GM10266 (cell line): ENCODE measurements at regions not wholly inside any gene's neighbourhood (a gene's known extent, or its start where the extent isn't known, plus 50 kb on each side); places are given as distances from the start of the nearest gene placed in this dataset.

Experiments
- DNase-seq: peaks from one replicate; pipeline ENCODE4 v3.0.0; 2012; ENCODE audit errors: extremely low spot score
- CTCF ChIP-seq: IDR thresholded peaks from 2 replicates; pipeline ENCODE4 v1.5.1; 2012; ENCODE audit warnings: mild to moderate bottlenecking, low read depth; ENCODE audit not compliant: control insufficient read depth, insufficient read depth; ENCODE audit errors: missing control alignments

- DNase-seq, result no peak
- TF ChIP-seq CTCF, result no peak
Observed at GRCh38 chr1:90810681-90811080, 93.6 kb upstream of the BARHL2 start.

- TF ChIP-seq CTCF, result no peak
- DNase-seq, result no peak
Observed at GRCh38 chr1:90809996-90810395, 92.9 kb upstream of the BARHL2 start.

GRCh38 chr1:90809093-90809492 lies 92.0 kb upstream of the BARHL2 start:
- no peak for TF ChIP-seq CTCF
- DNase-seq, result no peak

- TF ChIP-seq CTCF, result no peak
- DNase-seq, result no peak
Observed at GRCh38 chr1:90807329-90807728, 90.2 kb upstream of the BARHL2 start.

- no peak for DNase-seq
- TF ChIP-seq CTCF, result no peak
Observed at GRCh38 chr1:90802622-90803021, 85.5 kb upstream of the BARHL2 start.

DNA sequence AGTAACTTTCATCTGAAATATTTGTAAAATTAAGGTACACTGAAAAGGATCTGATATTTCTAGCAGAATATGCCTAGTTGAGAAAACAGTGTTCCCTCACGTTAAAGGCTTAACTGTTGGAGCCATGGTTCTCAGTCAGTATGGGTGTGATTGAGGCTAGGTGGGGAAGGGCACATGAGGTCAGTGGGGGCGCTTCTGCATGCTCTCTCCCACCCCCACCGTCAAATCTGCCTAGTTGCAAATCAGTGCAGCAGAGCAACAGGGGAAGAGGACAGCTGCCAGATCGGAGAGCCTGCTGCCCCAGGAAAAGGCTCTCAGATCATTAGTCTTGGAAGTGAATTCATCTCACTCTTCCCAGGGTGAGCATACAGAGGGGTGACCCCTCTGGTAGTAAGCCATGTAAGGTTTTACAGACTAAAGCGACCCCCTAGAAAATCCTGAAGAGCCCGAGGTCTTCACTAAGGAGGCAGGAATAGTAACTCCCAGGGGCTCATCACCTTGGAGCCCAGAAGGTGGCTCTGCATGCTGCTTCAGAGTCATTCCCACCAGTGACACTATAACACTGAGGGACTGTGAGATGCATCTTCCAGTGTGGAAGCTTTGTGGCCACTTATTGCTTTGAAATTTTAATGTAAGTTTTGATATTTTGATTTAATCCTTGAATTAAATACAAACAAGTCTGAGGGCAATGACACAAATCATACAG lies 83.1 kb upstream of the BARHL2 start:
- TF ChIP-seq CTCF, result no peak
- no peak for DNase-seq

- DNase-seq, result no peak
- no peak for TF ChIP-seq CTCF
Observed at GRCh38 chr1:90799326-90799725, 82.2 kb upstream of the BARHL2 start.
